Stomach (tissue), 8 donors: ENCODE measurements at regions not wholly inside any gene's neighbourhood (a gene's known extent, or its start where the extent isn't known, plus 50 kb on each side); places are given as distances from the start of the nearest gene placed in this dataset.
A peak's percentile ranks its signal among the peaks of the same experiment; 100 is the strongest.

Experiments used
- DNase-seq, 2 donors: peaks; one replicate each; pipeline versions ENCODE4 v3.0.0 to v3.0.0-alpha.2; 2013 to 2019
- H3K27ac ChIP-seq, 5 donors: fragments of 200-600 bp in 4 of 5; sonication (generic) in 4 of 5; one replicate each; pipeline ENCODE4 v1.5.1; 2013 to 2019; ENCODE audit warnings: mild to moderate bottlenecking in 1 of 5, moderate library complexity in 1 of 5
- H3K27me3 ChIP-seq, 3 donors: fragments of 200-600 bp; sonication (generic); one replicate each; pipeline ENCODE4 v1.5.1; 2017 to 2019; ENCODE audit warnings: mixed run types in 1 of 3
- H3K36me3 ChIP-seq, 4 donors: fragments of 200-600 bp; sonication (generic); 1 replicate in 3 of 4; 2 replicates in 1 of 4; pipeline ENCODE4 v1.5.1; 2016 to 2019
- H3K4me1 ChIP-seq, 4 donors: fragments of 200-600 bp; sonication (generic); one replicate each; pipeline ENCODE4 v1.5.1; 2016 to 2019
- H3K4me3 ChIP-seq, 4 donors: fragments of 200-600 bp; sonication (generic) in 3 of 4; one replicate each; pipeline ENCODE4 v1.5.1; 2016 to 2019; ENCODE audit warnings: mild to moderate bottlenecking in 1 of 4
- H3K9me3 ChIP-seq, 4 donors: fragments of 200-600 bp; sonication (generic); one replicate each; pipeline ENCODE4 v1.5.1; 2016 to 2019
- EP300 ChIP-seq: sonication (generic); formaldehyde crosslinking; IDR thresholded peaks from one replicate; pipeline ENCODE4 v1.6.1; 2017; ENCODE audit warnings: antibody characterized with exemption
- POLR2A ChIP-seq, 4 donors: fragments of 450-650 bp; IDR thresholded peaks; one replicate each; pipeline ENCODE4 v1.6.1; 2016; ENCODE audit warnings: antibody characterized with exemption in 4 of 4, control low read depth in 2 of 4, mild to moderate bottlenecking in 1 of 4, moderate library complexity in 1 of 4
- POLR2AphosphoS5 ChIP-seq, 3 donors: sonication (generic); formaldehyde crosslinking; IDR thresholded peaks; one replicate each; pipeline ENCODE4 v1.6.1; 2016; ENCODE audit warnings: antibody characterized with exemption in 3 of 3
- WGBS, 5 donors: extraction: QIAGEN DNeasy Blood & Tissue Kit in 3 of 5; methylation state at CpG; one replicate each; pipeline versions ENCODE4 v1.1.5 to v1.1.7; 2013 to 2018; 5-methylcytosine and 5-hydroxymethylcytosine counted together
- intact Hi-C: fragments of 100-400 bp; cut with DNase I; formaldehyde crosslinking; loops from one replicate; pipeline ENCODE4 v1.15.1; 2023; ENCODE audit warnings: low total_unique reads
- TF ChIP-seq, protein P1 (sequence below), 7 experiments: fragments of 450-650 bp in 4 of 7; fragments of 200-600 bp in 3 of 7; sonication (generic) in 3 of 7; IDR thresholded peaks; one replicate each; pipeline ENCODE4 v1.5.1; 2016 to 2019; ENCODE audit warnings: antibody characterized with exemption in 7 of 7, control low read depth in 2 of 7, mild to moderate bottlenecking in 1 of 7
- donor health status: healthy with polysubstance abuse.
- donor health status: Bipolar disorder and iron deficiency.
- donor health status: healthy.

DNA sequence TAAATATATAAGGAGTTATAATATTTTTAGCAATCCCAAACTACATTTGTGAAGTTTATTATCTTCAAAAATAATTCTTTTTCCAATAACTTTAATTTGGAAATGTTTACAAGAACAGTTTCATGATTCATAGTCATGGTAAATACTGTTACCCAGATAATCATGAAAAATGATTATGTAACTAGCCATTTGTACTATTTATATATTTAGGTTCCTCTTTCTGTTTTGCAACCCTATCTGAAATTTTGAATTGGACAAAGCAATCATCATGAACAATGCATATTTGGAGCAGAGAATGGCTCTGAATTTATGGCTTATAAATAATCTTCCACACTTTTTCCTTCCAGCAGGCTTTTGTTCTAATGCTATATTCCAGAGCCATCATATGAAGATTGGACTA lies 499.7 kb downstream of the SLCO4C1 start:
- no peak for DNase-seq
- no peaks in the 10 kb centered on the region for H3K4me1 ChIP-seq
- intact Hi-C loops, result no loop called here
- no peak overlapping the region for H3K27ac ChIP-seq
- TF ChIP-seq POLR2AphosphoS5 (IDR thresholded peaks at IDR 0.05) (no peak), POLR2A (IDR thresholded peaks at IDR 0.05) (no peak), EP300 (no peak)
- TF ChIP-seq, protein P1, sequence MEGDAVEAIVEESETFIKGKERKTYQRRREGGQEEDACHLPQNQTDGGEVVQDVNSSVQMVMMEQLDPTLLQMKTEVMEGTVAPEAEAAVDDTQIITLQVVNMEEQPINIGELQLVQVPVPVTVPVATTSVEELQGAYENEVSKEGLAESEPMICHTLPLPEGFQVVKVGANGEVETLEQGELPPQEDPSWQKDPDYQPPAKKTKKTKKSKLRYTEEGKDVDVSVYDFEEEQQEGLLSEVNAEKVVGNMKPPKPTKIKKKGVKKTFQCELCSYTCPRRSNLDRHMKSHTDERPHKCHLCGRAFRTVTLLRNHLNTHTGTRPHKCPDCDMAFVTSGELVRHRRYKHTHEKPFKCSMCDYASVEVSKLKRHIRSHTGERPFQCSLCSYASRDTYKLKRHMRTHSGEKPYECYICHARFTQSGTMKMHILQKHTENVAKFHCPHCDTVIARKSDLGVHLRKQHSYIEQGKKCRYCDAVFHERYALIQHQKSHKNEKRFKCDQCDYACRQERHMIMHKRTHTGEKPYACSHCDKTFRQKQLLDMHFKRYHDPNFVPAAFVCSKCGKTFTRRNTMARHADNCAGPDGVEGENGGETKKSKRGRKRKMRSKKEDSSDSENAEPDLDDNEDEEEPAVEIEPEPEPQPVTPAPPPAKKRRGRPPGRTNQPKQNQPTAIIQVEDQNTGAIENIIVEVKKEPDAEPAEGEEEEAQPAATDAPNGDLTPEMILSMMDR (IDR thresholded peaks at IDR 0.05), result no peak
- no peak overlapping the region for H3K4me3 ChIP-seq
- H3K27me3 ChIP-seq, result no peaks in the 10 kb centered on the region
- H3K36me3 ChIP-seq, result no peaks in the 10 kb centered on the region
- no peaks in the 10 kb centered on the region for H3K9me3 ChIP-seq

DNA sequence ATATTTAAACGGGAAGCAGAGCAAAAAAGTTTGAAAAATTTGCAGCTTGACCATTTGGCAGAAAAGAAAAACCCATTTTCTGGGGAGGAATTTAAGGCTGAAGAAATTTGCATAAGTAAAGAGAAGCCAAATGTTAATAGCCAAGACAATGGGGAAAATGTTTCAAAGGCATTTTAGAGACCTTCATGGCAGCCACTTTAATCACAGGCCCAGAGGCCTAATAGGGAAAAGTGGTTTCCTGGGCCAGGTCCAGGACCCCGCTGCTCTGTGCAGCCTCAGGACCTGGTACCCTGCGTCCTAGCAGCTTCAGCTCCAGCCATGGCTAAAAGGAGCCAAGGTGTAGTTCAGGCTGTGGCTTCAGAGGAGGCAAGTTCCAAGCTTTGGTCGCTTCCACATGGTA lies 507.3 kb downstream of the SLCO4C1 start:
- H3K36me3 ChIP-seq, result no peaks in the 10 kb centered on the region
- DNase-seq, result no peak
- WGBS, 5 donors, result 56 to 82% (median 71%) methylated on average over 4 of the region's 4 CpGs
- intact Hi-C loops, result no loop called here
- no peak overlapping the region for H3K27ac ChIP-seq
- H3K27me3 ChIP-seq, result no peaks in the 10 kb centered on the region
- TF ChIP-seq, protein P1 (IDR thresholded peaks at IDR 0.05), result no peak
- TF ChIP-seq POLR2A (IDR thresholded peaks at IDR 0.05) (no peak), EP300 (no peak), POLR2AphosphoS5 (IDR thresholded peaks at IDR 0.05) (no peak)
- H3K4me1 ChIP-seq, result no peaks in the 10 kb centered on the region
- H3K9me3 ChIP-seq, result no peaks in the 10 kb centered on the region
- H3K4me3 ChIP-seq, result no peak overlapping the region

DNA sequence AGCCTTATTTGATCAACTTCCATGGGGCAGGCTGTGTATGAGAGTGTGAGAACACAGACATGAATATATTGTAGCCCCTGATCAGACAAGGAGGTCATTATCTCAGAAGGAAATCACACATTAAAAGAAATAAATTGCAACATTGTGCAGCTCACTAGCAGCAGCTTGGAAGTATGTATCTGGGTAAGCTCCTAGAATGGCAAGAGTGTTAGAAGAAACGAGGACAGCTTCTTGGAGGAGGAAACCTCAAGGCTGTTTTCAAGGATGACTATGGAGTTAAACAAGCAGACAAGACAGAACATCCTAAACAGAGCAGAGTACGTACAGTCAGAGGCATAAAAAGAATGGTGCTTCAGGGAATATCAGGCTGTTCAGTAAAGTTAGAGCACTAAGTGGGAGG lies 511.0 kb downstream of the SLCO4C1 start:
- Histone ChIP-seq H3K4me3 (no peak overlapping the region), H3K27ac (no peak overlapping the region), H3K27me3 (no peaks in the 10 kb centered on the region), H3K9me3 (no peaks in the 10 kb centered on the region), H3K4me1 (no peaks in the 10 kb centered on the region), H3K36me3 (no peaks in the 10 kb centered on the region)
- WGBS, 5 donors, result 51 to 65% (median 59%) methylated on average over 2 of the region's 2 CpGs
- TF ChIP-seq POLR2A (IDR thresholded peaks at IDR 0.05) (no peak), POLR2AphosphoS5 (IDR thresholded peaks at IDR 0.05) (no peak), EP300 (no peak)
- TF ChIP-seq, protein P1 (IDR thresholded peaks at IDR 0.05), result no peak
- intact Hi-C loops, result no loop called here
- DNase-seq, result no peak

DNA sequence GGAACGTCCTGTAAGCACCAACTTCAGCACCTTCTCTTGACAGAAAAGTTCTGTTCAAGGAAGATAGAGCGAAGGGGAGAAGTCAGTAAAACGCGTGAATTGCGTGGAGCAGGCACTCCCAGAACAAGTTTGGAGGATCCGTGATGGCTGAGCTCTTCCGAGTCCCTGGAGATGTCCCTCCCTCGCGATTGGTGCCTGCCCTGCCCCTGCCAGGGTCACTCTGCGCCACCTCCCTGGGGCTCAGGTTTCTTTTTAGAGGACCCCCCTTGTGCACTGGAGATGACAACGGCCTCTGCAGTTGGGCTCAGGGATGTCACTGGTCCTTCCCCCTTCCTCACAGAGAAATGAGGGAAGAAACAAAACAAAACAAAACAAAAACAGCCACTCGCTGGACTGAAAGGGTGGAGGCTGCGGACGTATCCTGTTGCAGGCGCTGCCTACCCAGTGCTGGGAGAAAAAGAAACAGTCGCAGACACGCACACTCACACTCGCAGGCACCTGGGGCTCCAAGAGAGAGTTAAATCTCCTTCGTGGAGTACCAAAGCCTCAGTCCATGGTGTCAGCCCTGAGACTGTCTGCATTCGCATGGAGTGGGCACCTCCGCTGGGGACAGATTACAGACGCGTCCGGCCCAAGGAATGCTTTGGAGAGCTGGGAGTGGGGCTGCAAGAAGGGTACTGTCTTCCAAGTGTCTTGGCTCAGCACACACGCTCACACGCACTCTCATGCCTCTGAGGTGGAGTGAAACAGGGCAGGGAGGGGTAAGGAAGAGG lies 512.7 kb downstream of the SLCO4C1 start:
- DNase-seq, result peak in 1 of 2 donors; percentile 19
- H3K27me3 ChIP-seq, result no peaks in the 10 kb centered on the region
- H3K4me3 ChIP-seq, result peak overlapping the region in 3 of 4 donors; percentile 19 to 39 (median 22)
- TF ChIP-seq, protein P1 (IDR thresholded peaks at IDR 0.05), result no peak
- TF ChIP-seq POLR2A (IDR thresholded peaks at IDR 0.05), result no peak
- no peak for TF ChIP-seq EP300
- no peak for TF ChIP-seq POLR2AphosphoS5 (IDR thresholded peaks at IDR 0.05)
- H3K27ac ChIP-seq, result no peak overlapping the region
- no peaks in the 10 kb centered on the region for H3K36me3 ChIP-seq
- intact Hi-C loops, result no loop called here
- no peaks in the 10 kb centered on the region for H3K4me1 ChIP-seq
- WGBS, 5 donors, result 32 to 82% (median 39%) methylated on average over 26 of the region's 26 CpGs
- H3K9me3 ChIP-seq, result peaks cover 0 to 4% (median 0%) of the 10 kb centered on the region in 4 donors
